HepG2 (cell line): ENCODE measurements at regions not wholly inside any gene's neighbourhood (a gene's known extent, or its start where the extent isn't known, plus 50 kb on each side); places are given as distances from the start of the nearest gene placed in this dataset.

Source experiments
- ATAC-seq: fragments of 200-7000 bp; cut with Tn5 transposase; 3 replicates; pipeline ENCODE4 v1.9.1; 2020; ENCODE audit warnings: mild to moderate bottlenecking, moderate library complexity
- BruUV-seq: library from RNA; stranded (reverse); fragments of 400-500 nt; replicated peaks from 2 replicates; lab custom pipeline; 2021; lab: Mats Ljungman, UMichigan
- CTCF ChIA-PET: fragments of 300-600 bp; formaldehyde crosslinking; extraction: SDS; loops from one replicate; lab custom pipeline; 2021; ENCODE audit warnings: low total read pairs, inconsistent platforms, low intra/inter-chr PET ratio; lab: Yijun Ruan, JAX
- POLR2A ChIA-PET: fragments of 350-600 bp; sonication (Branson Sonifier 250); formaldehyde crosslinking; loops from one replicate; lab custom pipeline; 2020; ENCODE audit warnings: antibody characterized with exemption, inconsistent platforms; lab: Yijun Ruan, JAX
- DNase-seq: peaks from one replicate; pipeline ENCODE4 v3.0.0-alpha.2; 2015; ENCODE audit warnings: low spot score
- FAIRE-seq: peaks from 3 replicates; lab custom pipeline; 2011; peaks lifted over from hg19 to GRCh38; lab: Jason Lieb, UNC
- H2AFZ ChIP-seq: one replicate; pipeline ENCODE4 v1.6.1; 2011; ENCODE audit warnings: low read length, inconsistent platforms
- H3K27ac ChIP-seq: fragments of 300-600 bp; 3 replicates; pipeline ENCODE4 v1.8.0; 2011; ENCODE audit warnings: mixed run types, mild to moderate bottlenecking, mixed read lengths, low read length, inconsistent platforms; ENCODE audit not compliant: insufficient read depth; ENCODE audit errors: extremely low read length
- H3K27me3 ChIP-seq, 2 experiments: fragments of 200-600 bp in 1 of 2; 2 replicates in 1 of 2; 3 replicates in 1 of 2; pipeline versions ENCODE4 v1.6.0 to v1.8.0; 2011; ENCODE audit warnings: low read length in 2 of 2, mild to moderate bottlenecking in 2 of 2, moderate library complexity in 2 of 2, inconsistent platforms in 1 of 2; ENCODE audit not compliant: insufficient read depth in 2 of 2, control insufficient read depth in 1 of 2
- H3K36me3 ChIP-seq, 2 experiments: fragments of 200-600 bp in 1 of 2; replicated peaks in 1 of 2; 2 replicates in 1 of 2; 3 replicates in 1 of 2; pipeline versions ENCODE4 v1.5.1 to v1.8.0; 2011; ENCODE audit warnings: low read length in 2 of 2, inconsistent platforms in 1 of 2; ENCODE audit not compliant: insufficient read depth in 2 of 2, control insufficient read depth in 1 of 2
- H3K4me1 ChIP-seq: 2 replicates; pipeline ENCODE4 v1.5.1; 2012; ENCODE audit warnings: low read length, inconsistent platforms; ENCODE audit not compliant: insufficient read depth
- H3K4me2 ChIP-seq: 2 replicates; pipeline ENCODE4 v1.6.0; 2011; ENCODE audit warnings: low read depth, low read length, inconsistent platforms
- H3K4me3 ChIP-seq, 3 experiments: fragments of 200-600 bp in 1 of 3; sonication (generic), shearing (Covaris generic) in 1 of 3; replicated peaks in 1 of 3; 2 replicates each; pipeline ENCODE4 v1.5.1; 2011 to 2016; ENCODE audit warnings: low read length in 3 of 3, inconsistent platforms in 2 of 3, low read depth in 2 of 3, mild to moderate bottlenecking in 2 of 3, control low read depth in 1 of 3, mixed read lengths in 1 of 3; ENCODE audit not compliant: insufficient read depth in 1 of 3
- H3K79me2 ChIP-seq: one replicate; pipeline ENCODE4 v1.6.1; 2011; ENCODE audit warnings: low read length, inconsistent platforms; ENCODE audit not compliant: insufficient read depth
- H3K9ac ChIP-seq: 2 replicates; pipeline ENCODE4 v1.6.0; 2011; ENCODE audit warnings: mild to moderate bottlenecking, low read depth, low read length, inconsistent platforms; ENCODE audit not compliant: insufficient read depth
- H3K9me3 ChIP-seq: 2 replicates; pipeline ENCODE4 v1.5.1; 2012; ENCODE audit warnings: mild to moderate bottlenecking, low read length
- H4K20me1 ChIP-seq: 2 replicates; pipeline ENCODE4 v1.6.0; 2011; ENCODE audit warnings: inconsistent platforms, mild to moderate bottlenecking, low read length, moderate library complexity; ENCODE audit not compliant: insufficient read depth
- ATF1 ChIP-seq: IDR thresholded peaks from 2 replicates; pipeline ENCODE4 v1.6.1; 2016; ENCODE audit warnings: mild to moderate bottlenecking, control low read depth
- CREB1 ChIP-seq, 2 experiments: fragments of 450-650 bp in 1 of 2; IDR thresholded peaks; 2 replicates each; pipeline ENCODE4 v1.6.1; 2016 to 2017; ENCODE audit warnings: control low read depth in 1 of 2, mild to moderate bottlenecking in 1 of 2, missing compliant biosample characterization in 1 of 2, missing genetic modification characterization in 1 of 2
- EZH2 ChIP-seq: conservative IDR thresholded peaks from 2 replicates; pipeline ENCODE4 v1.6.1; 2012; ENCODE audit warnings: mild to moderate bottlenecking, low read depth, low read length, moderate library complexity
- HDAC1 ChIP-seq: sonication (generic); formaldehyde crosslinking; IDR thresholded peaks from 2 replicates; pipeline ENCODE4 v1.5.1; 2020; ENCODE audit warnings: mild to moderate bottlenecking, missing genetic modification reagents
- HOXA9 ChIP-seq: sonication (generic); formaldehyde crosslinking; IDR thresholded peaks from 2 replicates; pipeline ENCODE4 v1.8.1; 2022; ENCODE audit warnings: missing genetic modification reagents, mild to moderate bottlenecking, moderate library complexity, borderline replicate concordance
- PCBP1 ChIP-seq: fragments of 200-400 bp; formaldehyde crosslinking; IDR thresholded peaks from 2 replicates; pipeline ENCODE4 v1.6.1; 2017; ENCODE audit warnings: mild to moderate bottlenecking, low read depth, low read length, borderline replicate concordance
- ZFP36L1 ChIP-seq: sonication (generic); formaldehyde crosslinking; IDR thresholded peaks from 2 replicates; pipeline ENCODE4 v1.8.0; 2022; ENCODE audit warnings: mild to moderate bottlenecking, missing genetic modification reagents, moderate library complexity
- ZFY ChIP-seq: sonication (generic); formaldehyde crosslinking; IDR thresholded peaks from 2 replicates; pipeline ENCODE4 v1.4.0; 2020; ENCODE audit warnings: missing genetic modification reagents
- ZNF33A ChIP-seq: sonication (generic); formaldehyde crosslinking; IDR thresholded peaks from 2 replicates; pipeline ENCODE4 v1.5.1; 2020; ENCODE audit warnings: missing genetic modification reagents, mild to moderate bottlenecking, moderate library complexity, borderline replicate concordance
- ZNF530 ChIP-seq: sonication (generic); formaldehyde crosslinking; IDR thresholded peaks from 2 replicates; pipeline ENCODE4 v1.5.0; 2020; ENCODE audit warnings: low read depth, mild to moderate bottlenecking, missing genetic modification reagents
- ZNF737 ChIP-seq: sonication (generic); formaldehyde crosslinking; IDR thresholded peaks from 2 replicates; pipeline ENCODE4 v1.5.0; 2020; ENCODE audit warnings: missing genetic modification reagents, mild to moderate bottlenecking, borderline replicate concordance
- WGBS: methylation state at CpG from one replicate; pipeline ENCODE4 v1.1.6; 2017; ENCODE audit warnings: low lambda C conversion rate; 5-methylcytosine and 5-hydroxymethylcytosine counted together
- in situ Hi-C: cut with HindIII; loops from 2 replicates; pipeline ENCODE4 v1.10.0; 2017; ENCODE audit warnings: low pct_unique_long_range_greater_than_20kb; ENCODE audit not compliant: extremely low pct_ligation_motif_present
- intact Hi-C: fragments of 100-400 bp; cut with micrococcal nuclease; formaldehyde crosslinking; loops from one replicate; pipeline ENCODE4 v1.10.0; 2022; ENCODE audit not compliant: unreplicated experiment
- TF ChIP-seq, protein P1 (sequence below): sonication (generic); formaldehyde crosslinking; IDR thresholded peaks from 2 replicates; pipeline ENCODE4 v1.8.0; 2022; ENCODE audit warnings: missing genetic modification reagents, mild to moderate bottlenecking, borderline replicate concordance
- TF ChIP-seq, protein P2 (sequence below): sonication (generic); formaldehyde crosslinking; IDR thresholded peaks from 2 replicates; pipeline ENCODE4 v1.4.0; 2020; ENCODE audit warnings: mild to moderate bottlenecking, missing genetic modification reagents
- TF ChIP-seq, protein P3 (sequence below), 2 experiments: sonication (generic) in 1 of 2; formaldehyde crosslinking in 1 of 2; IDR thresholded peaks; 2 replicates each; pipeline versions ENCODE4 v1.4.0 to v1.6.1; 2018 to 2020; ENCODE audit warnings: missing genetic modification reagents in 2 of 2, borderline replicate concordance in 1 of 2, low read depth in 1 of 2, mild to moderate bottlenecking in 1 of 2, missing biosample characterization in 1 of 2

DNA sequence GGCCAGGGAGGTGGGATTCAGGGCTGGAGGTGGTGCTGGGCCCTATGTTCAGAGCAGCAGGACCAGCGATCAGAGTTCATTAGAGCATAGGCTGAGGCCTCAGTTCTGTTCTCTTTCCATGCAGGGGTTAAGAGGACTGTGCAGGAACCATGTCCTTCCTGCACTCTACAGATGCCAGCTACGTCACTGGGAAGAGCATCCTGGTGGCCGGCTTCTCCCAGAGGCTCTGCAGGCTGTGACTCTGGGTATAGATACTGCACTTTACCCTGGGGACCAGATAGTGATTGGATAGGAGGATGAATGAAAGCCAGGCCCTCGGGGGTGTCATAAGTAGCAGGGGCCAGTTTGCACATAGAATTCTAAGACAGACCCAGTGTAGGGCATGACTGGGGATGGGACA is 92.6 kb downstream of the DHRS2 start:
- H3K9ac ChIP-seq, result no peak overlapping the region
- H3K36me3 ChIP-seq, result no peaks in the 10 kb centered on the region
- H3K27me3 ChIP-seq, result no peaks in the 10 kb centered on the region; a peak in 1 of 5 replicates
- POLR2A ChIA-PET, result interaction anchor here (0.7 kb wide), 1 partner anchor 140 kb away, joined by 4 read pairs; no protein-coding TSS in a partner anchor
- H3K79me2 ChIP-seq, result no peaks in the 10 kb centered on the region
- H2AFZ ChIP-seq, result no peak overlapping the region
- no peaks in the 10 kb centered on the region for H4K20me1 ChIP-seq
- CTCF ChIA-PET, result interaction anchor here (2.9 to 4.6 kb wide), 2 partner anchors 181 to 201 kb away, joined by 46 to 72 read pairs; no protein-coding TSS in a partner anchor
- DNase-seq, result no peak
- no peak for ATAC-seq
- intact Hi-C loops (loop anchor here (10.0 kb wide), 1 partner anchor 306 kb away; no protein-coding TSS in a partner anchor), in situ Hi-C loops (loop anchor here (5.0 kb wide), 1 partner anchor 184 kb away; no protein-coding TSS in a partner anchor)
- H3K4me2 ChIP-seq, result no peak overlapping the region
- 27% methylated on average over 4 of the region's 4 CpGs for WGBS
- no peak for FAIRE-seq
- H3K9me3 ChIP-seq, result no peaks in the 10 kb centered on the region
- no peak overlapping the region for H3K27ac ChIP-seq
- H3K4me1 ChIP-seq, result peaks cover 6% of the 10 kb centered on the region
- no peak overlapping the region for H3K4me3 ChIP-seq
- TF ChIP-seq, protein P1, sequence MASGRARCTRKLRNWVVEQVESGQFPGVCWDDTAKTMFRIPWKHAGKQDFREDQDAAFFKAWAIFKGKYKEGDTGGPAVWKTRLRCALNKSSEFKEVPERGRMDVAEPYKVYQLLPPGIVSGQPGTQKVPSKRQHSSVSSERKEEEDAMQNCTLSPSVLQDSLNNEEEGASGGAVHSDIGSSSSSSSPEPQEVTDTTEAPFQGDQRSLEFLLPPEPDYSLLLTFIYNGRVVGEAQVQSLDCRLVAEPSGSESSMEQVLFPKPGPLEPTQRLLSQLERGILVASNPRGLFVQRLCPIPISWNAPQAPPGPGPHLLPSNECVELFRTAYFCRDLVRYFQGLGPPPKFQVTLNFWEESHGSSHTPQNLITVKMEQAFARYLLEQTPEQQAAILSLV (CRISPR knock-in tag), result no peak
- no peak for TF ChIP-seq ZFP36L1
- no peak for TF ChIP-seq ATF1 (CRISPR knock-in tag)
- TF ChIP-seq EZH2, result no peak
- 0 out of 2 replicates have a peak, but pooled peaks have one; percentile 5 for TF ChIP-seq ZFY (CRISPR knock-in tag)
- TF ChIP-seq ZNF737, result 0 out of 2 replicates have a peak, but pooled peaks have one; percentile 65
- TF ChIP-seq HOXA9 (CRISPR knock-in tag), result no peak
- no peak for TF ChIP-seq HDAC1 (CRISPR knock-in tag)
- TF ChIP-seq PCBP1, result no peak
- TF ChIP-seq, protein P2, sequence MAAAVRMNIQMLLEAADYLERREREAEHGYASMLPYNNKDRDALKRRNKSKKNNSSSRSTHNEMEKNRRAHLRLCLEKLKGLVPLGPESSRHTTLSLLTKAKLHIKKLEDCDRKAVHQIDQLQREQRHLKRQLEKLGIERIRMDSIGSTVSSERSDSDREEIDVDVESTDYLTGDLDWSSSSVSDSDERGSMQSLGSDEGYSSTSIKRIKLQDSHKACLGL (CRISPR knock-in tag), result no peak
- TF ChIP-seq ZNF33A, result no peak
- TF ChIP-seq, protein P3, sequence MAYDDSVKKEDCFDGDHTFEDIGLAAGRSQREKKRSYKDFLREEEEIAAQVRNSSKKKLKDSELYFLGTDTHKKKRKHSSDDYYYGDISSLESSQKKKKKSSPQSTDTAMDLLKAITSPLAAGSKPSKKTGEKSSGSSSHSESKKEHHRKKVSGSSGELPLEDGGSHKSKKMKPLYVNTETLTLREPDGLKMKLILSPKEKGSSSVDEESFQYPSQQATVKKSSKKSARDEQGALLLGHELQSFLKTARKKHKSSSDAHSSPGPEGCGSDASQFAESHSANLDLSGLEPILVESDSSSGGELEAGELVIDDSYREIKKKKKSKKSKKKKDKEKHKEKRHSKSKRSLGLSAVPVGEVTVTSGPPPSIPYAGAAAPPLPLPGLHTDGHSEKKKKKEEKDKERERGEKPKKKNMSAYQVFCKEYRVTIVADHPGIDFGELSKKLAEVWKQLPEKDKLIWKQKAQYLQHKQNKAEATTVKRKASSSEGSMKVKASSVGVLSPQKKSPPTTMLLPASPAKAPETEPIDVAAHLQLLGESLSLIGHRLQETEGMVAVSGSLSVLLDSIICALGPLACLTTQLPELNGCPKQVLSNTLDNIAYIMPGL (CRISPR knock-in tag; IDR thresholded peaks at IDR 0.05; ENCODE audit: borderline replicate concordance in 1 of 2, low read depth in 1 of 2), result no peak
- TF ChIP-seq CREB1 (IDR thresholded peaks at IDR 0.05), result 0 out of 2 replicates have a peak, but pooled peaks have one; percentile 19
- no peak for TF ChIP-seq CREB1 (CRISPR knock-in tag; IDR thresholded peaks at IDR 0.05)
- peak; percentile 69; the same call in 1 of the 2 replicates for TF ChIP-seq ZNF530 (CRISPR knock-in tag)
- no TSS peak for BruUV-seq
